Non-pigmented ciliary epithelial cell (primary cell): ENCODE measurements at regions not wholly inside any gene's neighbourhood (a gene's known extent, or its start where the extent isn't known, plus 50 kb on each side); places are given as distances from the start of the nearest gene placed in this dataset.
"Not testable (repeated sequence)": the region's sequence is repeated elsewhere in the genome, so short reads cannot be mapped to it uniquely, and the experiment has no call there.

Experiments used
- DNase-seq: peaks from one replicate; pipeline ENCODE4 v3.0.0-alpha.2; 2010; ENCODE audit warnings: low read depth

DNA sequence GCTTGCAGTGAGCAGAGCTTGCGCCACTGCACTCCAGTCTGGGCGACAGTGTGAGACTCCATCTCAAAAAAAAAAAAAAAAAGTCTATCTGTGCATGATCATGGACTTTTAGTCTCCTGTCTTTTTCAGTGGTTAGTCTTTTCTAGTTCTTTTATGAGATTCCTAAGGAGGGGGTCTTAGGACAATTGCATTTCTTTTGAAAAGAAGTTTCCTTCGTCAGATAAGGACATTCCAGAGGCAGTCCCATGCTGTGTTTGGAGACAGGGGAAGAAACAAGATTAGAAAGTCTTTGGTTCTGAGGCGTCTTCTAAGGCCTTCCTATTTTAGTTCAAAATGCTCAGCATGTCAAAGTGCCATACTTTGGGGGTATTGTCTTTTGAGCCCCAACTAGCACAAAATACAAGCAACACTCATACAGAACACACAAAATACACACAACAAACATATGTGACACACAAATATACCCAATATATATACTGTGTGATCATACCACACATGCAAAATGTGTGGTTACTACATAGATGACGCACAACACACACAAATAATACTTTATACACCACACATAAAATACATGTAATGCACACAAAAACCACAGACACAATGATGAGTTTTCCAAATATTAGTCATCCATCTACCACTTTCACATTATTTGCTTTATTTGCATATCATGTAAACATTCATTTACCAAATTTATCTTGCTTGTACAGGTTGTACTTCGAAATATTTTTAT lies 394.5 kb downstream of the SPATA31D1 start:
- no peak for DNase-seq

DNA sequence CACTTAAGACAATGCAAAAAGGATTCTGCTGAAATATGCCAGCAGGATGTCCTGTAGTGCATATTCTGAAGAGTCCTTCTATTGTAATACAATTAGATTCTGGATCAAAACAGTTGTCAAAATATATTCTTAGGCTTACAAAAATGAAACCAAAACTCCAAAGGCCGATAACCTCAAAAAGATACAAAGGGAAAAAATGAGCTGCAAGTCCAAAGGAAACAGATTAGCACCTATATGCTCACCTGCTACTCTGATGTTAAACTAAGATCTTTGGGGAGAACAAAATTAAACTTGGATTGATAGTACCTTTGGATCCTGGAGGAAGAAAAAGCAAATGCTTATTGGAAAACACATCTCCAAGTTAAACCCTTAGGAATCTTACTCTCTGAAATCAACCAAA lies 397.1 kb downstream of the SPATA31D1 start:
- DNase-seq: no peak

DNA sequence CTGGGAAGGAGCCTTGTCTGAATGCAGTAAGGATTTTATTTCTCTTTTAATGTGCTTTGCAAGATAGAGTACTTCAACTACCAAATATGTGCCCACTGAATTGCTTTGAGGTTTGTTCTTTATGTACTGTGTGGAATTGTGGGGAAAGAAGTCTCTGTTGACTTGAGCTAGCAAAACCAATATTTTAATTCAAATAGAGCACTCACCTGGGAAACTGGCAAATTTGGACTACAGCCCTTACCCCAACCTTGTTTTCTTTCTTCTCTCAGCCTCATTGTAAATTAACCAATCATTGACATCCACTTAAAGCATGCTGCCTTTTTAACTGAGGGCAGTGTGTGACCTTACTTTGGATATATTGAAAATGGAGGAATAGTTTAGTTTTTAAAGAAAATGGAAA lies 409.0 kb downstream of the SPATA31D1 start:
- DNase-seq: no peak

DNA sequence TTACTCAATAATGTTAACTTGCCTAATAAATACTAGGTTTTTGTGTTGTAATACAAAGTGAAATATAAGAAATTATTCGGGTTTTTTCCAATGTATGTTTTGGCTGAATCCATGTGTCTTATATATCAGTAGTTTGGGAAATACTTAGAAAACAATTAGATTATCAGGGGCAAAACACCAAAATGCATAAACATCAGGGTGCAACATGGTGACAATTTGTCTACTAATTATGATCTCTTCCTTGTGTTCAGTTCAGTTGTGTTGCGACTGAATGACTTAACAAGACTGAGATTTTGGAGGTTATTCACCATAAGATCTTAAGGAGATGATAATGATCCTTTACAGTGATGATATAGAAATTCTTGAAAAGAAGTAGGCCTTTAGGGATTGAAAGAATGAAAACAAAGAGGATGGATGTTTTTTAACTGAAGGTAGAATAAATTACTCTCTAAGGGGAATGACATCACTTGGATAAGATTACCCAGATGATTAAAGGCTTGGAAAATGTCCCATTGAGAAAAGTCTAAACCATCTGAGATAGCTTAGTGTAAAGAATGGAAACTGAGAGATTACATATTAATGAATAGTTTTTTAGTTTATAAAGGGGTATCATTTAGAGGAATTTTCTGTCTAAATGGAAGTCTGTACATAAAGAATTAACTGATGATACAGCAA lies 415.8 kb downstream of the SPATA31D1 start:
- no peak for DNase-seq

DNA sequence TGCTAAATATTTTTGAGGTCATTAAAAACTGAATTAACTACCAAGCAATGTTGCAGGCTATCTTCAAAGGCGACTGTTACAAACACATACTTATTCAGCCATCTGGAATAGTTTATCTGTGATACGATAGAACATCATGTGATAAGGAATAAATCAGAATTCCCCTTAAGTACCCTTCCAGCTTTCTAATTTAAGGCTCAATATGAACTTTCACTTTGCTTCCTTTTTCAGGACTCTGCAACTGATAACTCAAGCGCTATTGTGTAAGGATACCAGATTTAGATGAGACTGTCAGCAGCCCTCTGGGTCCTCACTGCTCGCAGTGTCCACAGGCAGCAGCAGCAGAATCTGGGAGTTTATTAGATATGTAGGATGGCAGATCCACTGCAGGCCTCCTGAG lies 416.3 kb downstream of the SPATA31D1 start:
- DNase-seq: no peak

DNA sequence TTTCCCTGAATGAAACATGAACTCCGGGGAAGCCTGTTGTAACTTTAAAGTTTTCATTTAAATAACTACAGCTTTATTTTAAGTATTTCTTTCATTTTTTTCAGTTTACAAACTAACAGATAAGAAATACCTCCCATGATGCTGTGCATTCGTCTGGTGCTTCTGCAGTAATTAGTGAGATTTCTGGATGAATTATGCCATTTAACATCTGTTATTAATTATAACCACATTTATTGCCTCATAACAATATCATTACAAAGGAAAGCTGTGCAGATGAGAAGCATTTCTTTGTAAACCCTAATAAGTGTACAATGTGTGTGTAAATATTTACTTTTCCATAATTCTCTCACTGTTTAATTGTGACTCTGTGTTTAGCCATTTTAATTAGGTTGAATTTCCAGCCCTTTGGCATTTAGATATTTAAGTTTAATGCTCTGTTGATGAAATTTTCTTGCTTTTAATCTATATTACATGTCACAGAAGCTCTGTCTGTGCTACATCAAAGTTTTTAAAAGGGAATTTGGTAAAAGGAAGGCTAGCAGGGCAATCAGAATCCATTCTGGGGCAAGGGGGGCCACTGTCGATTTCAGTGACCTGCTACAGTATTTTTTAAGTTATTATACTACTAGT lies 418.0 kb downstream of the SPATA31D1 start:
- no peak for DNase-seq

DNA sequence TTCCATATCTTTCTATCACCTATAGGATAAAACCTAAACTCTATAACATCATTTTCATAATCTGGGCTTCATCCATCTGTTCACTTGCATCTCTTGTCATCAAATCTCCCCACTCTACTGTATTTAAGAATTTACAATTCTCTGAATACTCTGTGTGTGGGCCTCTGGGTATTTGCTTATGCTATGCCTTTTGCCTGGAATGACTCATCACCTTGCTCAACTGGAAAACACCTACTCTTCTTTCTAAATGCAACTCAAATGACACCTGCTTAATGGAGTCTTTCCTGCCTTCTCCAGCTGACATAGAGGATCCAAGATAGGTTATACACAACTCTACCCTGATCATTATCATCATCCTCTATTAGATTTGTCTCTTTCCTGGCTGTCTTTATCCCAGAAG lies 421.7 kb downstream of the SPATA31D1 start:
- DNase-seq: no peak

DNA sequence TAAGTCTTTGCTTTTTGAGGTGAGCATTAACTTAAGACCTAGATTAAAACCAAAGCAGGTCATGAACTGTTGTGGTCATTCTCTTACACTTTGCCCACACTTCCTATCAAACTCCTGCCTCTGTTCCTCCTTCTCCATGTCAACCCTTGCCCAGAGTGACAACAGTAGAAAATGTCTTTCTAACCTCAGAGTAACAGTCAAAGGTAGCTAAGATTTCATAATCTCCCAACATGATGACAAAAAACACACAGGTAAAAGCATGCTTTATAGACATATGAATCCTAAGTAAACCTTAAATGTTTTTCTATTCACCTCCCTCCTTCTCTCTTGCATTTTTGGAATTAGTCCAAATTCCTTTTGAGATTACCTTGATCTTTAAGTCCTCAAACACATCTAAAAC lies 422.3 kb downstream of the SPATA31D1 start:
- DNase-seq: no peak

DNA sequence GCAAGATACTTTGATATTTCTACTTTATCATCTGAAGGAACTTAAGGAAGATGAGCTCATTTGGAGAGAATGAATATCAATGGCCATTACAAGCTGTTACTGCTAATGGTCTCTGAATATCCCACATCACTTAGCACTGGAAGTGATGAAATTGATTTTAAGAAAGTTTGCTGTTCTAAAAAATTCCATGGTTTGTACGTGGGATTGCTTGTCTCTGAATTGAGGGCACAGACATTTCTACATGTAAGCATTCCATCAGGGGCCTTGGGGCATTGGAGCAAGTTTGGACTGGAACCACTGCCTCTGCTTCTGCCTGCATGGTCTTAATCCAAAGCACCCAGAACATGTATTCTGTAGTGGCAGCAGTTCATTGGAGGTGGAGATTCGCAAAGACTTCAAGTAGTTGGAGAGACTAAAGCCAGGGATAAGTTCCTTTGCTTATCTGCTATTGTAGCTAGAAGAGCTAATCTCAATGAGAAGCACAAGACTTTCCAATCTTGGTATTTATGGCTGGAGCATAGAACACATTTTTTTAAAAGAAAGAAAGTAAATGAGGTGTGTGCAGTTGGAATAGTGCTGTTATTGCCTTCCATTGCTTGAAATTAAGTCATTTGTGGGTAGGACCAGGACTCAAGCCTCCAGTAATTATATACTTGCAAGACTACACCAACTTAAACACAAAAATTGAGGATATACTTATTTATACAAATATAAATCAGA lies 424.2 kb downstream of the SPATA31D1 start:
- DNase-seq: no peak

DNA sequence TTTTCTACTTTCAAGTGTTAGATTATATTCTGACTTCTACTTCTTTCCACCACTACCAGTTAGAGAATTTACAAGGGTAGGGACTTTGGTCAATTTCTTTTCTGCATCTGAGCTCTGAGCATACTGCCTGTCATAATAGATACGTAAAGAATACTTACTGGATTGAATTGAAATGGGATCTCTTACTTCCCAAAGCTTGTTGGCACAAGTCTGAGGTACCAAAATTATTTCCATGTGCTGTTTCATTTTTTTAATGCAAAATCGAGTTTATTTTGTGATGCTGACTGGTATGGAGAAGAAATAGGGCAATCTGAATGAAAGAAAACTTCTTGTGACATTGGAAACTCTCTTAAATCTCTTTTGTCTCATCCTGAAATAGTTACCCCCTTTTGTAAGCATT lies 428.9 kb downstream of the SPATA31D1 start:
- DNase-seq: no peak

DNA sequence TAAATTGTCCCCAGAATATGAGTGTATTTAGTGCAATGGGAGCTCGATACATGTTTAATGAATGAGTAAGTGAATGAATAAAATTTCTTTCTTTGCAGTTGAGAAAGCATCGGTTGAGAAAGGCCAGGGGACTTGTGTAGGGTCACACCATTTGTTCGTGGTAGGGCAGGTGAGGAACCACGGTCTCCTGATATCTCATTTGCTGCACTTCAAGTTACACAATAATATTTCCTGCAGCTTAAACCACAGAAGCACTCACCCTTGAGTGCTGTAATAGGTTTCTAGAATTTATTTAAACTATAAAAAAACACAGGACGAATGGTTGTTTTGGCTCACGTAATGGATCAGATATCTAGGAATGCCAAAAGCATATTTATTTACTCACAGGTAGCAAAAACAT lies 429.8 kb downstream of the SPATA31D1 start:
- DNase-seq: no peak

DNA sequence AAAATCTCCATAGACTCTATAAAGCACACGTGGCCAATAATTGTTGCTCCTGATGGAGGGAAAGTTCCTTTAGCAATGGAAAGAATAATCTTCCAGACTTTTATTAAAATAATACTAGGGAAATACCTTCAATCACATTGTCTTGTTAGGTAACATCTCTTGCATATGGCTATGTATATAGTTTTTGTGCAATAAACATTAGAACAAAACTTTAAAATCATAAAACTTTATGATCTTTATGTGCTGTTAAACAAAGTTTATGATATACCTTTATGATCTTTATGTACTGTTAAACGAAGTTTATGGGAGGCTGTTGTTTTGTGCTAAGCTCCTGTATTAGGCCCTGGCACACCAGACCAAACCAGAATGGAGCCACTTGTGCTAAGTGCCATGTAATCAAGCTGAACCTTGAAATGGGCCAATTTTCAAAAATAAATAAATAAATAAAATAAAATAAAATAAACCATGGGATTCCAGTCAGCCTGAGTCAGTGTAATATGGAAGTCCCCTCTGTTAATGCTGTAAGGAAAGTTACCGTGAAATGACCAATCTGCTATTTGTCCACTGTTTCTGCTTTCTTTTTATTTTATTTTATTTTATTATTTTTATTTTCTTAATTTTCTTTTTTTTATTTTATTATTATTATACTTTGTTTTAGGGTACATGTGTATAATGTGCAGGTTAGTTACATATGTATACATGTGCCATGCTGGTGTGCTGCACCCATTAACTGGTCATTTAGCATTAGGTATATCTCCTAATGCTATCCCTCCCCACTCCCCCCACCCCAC lies 431.3 kb downstream of the SPATA31D1 start:
- no peak for DNase-seq

DNA sequence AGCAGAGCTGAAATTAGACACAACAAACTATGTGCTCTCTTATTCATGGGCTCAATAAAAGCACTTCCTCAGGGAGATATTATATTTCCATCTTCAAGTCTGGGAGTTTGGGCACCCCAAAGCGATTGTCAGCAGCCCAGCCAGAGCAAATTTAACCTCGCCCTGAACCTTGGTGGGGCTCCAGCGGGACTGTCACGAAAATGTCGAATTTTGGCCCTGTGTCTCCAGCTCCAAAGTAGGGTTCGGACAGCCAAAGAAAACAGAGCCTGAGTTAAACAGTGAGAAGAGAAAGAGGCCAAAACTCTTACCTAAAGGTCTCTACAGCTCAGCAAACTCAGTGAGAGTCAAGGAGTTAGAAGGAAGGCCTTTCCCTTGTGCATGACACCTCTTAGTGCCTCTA lies 432.9 kb downstream of the SPATA31D1 start:
- no peak for DNase-seq

DNA sequence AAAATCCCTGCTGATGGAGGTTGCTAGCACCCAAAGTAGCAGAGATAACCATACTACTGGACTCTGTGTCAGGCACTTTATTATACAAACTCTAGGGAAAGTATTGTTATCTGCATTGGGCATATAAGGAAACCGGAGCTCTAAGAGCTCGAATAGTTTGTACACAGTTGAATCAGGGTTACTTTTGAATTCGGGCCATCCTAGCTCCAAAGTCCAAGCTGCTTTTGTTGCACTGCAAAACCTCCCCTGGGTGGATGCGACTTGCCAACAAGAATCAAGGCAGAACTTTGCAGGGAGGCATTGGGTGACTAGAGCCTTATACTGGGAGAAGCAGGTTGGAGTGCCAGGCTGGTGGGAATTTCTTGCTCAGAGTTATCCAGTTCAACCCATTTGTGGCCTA lies 435.1 kb downstream of the SPATA31D1 start:
- no peak for DNase-seq

DNA sequence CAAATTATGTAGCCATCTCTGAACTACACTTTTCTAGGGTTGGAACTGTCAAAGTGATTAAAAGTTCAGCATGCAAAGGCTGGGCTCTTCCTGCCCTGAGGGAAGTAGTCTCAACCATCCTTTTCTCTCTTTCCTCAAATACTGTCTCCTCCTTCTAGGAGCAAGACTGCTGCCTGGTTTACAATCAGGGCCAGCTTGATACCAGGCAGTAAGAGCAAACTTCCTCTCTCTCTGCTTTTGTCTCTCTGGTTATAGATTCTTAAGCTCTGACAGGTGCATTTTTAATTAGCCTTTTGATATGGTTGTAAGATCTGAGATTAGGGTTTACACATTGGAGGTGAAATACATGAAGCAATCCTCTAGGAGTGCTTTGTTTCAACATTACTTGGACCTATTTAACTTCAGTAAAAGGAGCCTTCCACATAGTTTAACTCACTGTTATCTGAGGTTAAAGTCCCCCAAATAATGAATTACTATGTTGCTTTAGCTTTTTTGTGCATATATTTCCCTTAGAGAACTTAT lies 436.1 kb downstream of the SPATA31D1 start:
- DNase-seq: no peak

DNA sequence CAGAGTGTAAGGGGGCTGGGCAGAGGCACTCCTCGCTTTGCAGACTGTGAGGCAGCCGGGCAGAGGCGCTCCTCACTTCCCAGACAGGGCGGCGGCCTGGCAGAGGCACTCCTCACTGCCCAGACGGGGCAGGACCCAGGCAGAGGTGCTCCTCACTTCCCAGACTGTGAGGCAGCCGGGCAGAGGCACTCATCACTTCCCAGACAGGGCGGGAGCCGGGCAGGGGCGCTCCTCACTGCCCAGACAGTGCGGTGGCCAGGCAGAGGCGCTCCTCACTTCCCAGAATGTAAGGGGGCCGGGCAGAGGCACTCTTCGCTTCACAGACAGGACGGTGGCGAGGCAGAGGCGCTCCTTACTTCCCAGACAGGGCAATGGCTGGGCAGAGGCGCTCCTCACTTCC lies 442.5 kb downstream of the SPATA31D1 start:
- DNase-seq: no peak

DNA sequence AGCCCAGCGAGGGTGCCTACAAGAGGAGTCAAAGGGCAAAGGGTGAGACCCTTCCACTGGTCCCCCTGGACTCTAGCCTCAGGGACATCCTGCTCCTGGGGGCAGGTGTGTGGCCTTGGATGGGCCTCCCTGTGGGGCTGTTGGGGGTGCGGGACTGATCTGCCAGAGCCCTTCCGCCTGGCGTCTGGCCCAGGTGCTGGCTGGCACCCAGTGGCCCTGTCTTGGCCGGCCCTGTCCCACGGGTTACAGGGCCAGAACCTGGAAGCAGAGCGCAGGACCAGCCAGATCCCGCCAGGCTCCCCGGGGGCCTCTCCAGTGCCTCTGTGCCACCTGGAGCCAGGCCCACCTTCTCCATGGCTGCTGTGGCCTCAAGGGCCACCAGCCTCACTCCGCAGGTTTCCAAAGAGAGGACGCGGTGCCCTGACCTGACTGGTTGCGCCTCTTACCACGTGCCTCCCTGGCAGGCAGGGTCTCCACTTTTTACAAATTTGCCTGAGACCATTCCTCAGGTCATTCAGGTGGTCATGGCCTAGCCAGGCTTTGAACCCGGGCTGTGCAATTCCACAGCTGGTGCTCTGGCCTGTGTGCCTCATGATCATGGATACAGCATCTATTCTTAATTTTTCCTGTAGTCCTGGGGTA lies 444.8 kb downstream of the SPATA31D1 start:
- not testable (repeated sequence) for DNase-seq

DNA sequence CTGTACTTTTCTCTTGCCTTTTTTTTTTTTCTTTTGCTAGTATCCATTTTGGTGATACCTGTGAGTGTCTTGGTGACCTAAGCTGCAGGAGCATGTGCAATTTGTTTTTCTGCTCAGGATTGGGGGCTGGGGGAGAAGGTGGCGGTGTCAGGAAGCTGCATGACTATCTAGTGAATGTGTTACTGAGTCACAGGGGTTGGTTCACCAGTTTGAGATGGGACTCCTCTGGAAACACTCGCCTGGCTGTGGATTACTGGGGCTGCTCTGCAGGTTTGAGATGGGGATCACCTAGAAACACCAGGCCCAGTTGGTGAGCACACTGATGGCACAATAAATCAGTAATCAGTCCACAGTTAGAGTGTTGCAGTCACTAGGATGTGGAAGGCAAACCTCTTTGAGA lies 447.9 kb downstream of the SPATA31D1 start:
- no peak for DNase-seq

DNA sequence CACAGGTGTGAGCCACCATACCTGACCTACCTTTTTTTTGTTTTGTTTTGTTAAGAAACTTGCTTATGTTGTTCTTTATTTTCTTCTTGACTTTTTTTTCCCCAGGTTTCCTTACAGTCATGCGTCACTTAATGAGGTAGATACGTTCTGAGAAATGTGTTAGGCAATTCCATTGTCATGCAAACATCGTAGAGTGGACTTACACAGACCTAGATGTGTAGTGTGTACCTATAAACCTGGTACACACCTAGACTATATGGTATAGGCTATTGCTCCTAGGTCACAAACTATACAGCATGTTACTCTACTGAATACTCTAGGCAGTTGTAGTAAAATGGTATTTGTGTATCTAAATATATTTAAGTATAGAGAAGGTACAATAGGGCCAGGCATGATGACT lies 448.6 kb downstream of the SPATA31D1 start:
- DNase-seq: not testable (repeated sequence)

DNA sequence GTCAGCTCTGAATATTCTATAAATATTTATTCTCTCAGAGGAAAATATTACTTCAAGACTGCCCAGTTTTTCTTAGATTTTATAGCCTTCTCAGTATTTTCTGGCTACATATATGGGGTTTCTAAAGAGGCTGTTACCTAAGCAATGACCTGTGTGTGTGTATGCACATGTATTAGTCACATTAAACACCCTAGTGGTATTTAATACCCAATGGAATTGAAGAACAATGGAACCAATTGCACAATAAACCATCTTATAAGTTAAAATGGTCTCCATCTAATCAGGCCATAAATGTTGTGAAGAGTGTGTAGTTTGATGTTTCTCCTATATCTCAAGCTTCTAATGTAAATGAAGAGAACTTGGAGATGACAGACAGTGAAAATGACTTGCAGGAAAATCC lies 450.0 kb downstream of the SPATA31D1 start:
- no peak for DNase-seq

DNA sequence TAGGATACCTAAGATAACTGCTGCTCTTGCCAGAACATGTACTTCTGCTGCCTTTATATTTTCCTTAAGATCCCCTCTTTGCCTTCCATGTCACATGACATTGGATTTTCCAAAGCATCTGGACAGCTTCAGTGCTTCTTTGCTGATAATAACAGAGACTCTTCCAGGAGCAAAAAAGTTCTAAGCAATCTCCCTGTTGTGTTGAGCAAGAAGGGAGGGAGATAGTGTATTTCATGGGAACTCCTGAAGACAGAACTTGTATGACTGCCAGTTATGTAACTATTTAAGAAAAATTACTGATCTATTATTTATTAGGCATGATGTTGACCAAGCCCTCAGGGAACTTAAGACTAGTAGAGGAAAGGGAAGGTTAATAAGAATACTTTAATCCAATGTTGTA lies 454.7 kb downstream of the SPATA31D1 start:
- DNase-seq: no peak
